Muscle layer of colon (tissue), 2 donors: ENCODE measurements at regions not wholly inside any gene's neighbourhood (a gene's known extent, or its start where the extent isn't known, plus 50 kb on each side); places are given as distances from the start of the nearest gene placed in this dataset.

Experiments
- H3K27ac ChIP-seq: one replicate; pipeline ENCODE4 v1.7.0; 2013; ENCODE audit warnings: low read depth, mild to moderate bottlenecking, low read length, moderate library complexity
- H3K27me3 ChIP-seq, 2 donors: one replicate each; pipeline ENCODE4 v1.7.0; 2013; ENCODE audit warnings: low read length in 2 of 2, mild to moderate bottlenecking in 2 of 2; ENCODE audit not compliant: insufficient read depth in 2 of 2, control insufficient read depth in 1 of 2
- H3K36me3 ChIP-seq: one replicate; pipeline ENCODE4 v1.7.0; 2013; ENCODE audit warnings: mild to moderate bottlenecking, low read length; ENCODE audit not compliant: insufficient read depth
- H3K4me1 ChIP-seq: one replicate; pipeline ENCODE4 v1.7.0; 2013; ENCODE audit warnings: mild to moderate bottlenecking, low read length; ENCODE audit not compliant: insufficient read depth
- H3K4me3 ChIP-seq, 2 donors: one replicate each; pipeline ENCODE4 v1.7.0; 2013; ENCODE audit warnings: low read length in 2 of 2, low read depth in 1 of 2, mild to moderate bottlenecking in 1 of 2, moderate library complexity in 1 of 2
- H3K9ac ChIP-seq: one replicate; pipeline ENCODE4 v1.7.0; 2013; ENCODE audit warnings: low read length
- H3K9me3 ChIP-seq: one replicate; pipeline ENCODE4 v1.7.0; 2013; ENCODE audit warnings: mild to moderate bottlenecking, low read length
- donor health status: abdominal sarcoma.
- donor health status: Adenocarcinoma of cecum.

DNA sequence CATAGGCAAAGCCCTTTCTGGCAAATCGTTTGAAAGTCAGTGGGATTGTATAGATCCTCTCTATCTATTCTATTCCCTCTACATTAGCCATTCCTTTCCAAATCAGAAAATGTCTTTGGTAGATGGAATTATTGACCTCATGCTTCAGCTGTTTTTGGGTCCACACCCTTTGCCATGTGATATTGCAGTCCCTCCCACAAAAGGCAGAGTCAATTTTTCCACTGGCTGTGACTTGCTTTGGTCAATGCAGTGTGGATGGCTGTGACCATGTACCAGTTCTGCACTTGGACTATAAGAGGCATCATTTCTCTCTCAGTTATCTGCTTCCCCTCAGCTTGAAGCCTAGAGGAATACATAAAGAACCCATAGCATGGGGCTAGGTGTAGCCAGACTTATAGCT lies 332.9 kb downstream of the PTEN start:
- Histone ChIP-seq H3K27me3 (no peaks in the 10 kb centered on the region), H3K4me1 (no peaks in the 10 kb centered on the region), H3K4me3 (no peak overlapping the region), H3K27ac (no peak overlapping the region), H3K36me3 (no peaks in the 10 kb centered on the region), H3K9me3 (no peaks in the 10 kb centered on the region), H3K9ac (no peak overlapping the region)

DNA sequence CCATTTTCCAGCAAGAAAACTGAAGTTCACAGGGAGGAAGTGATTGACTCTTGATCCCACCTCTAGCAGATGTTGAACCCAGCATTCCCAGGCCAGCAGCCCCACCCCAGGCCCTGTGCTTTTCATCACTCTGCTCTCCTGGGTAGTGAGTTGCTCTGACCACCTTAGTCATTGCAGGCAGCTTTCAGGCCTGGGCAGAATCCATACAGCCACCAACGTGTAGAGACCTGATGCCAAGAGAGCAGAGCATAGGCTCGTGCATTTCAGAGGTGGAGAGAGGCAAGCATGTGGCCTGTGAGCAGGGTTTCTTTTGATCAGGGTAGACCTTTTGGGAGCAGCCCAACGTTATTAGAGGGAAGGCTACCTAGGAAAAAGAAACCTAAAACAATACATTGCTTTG lies 334.6 kb downstream of the PTEN start:
- Histone ChIP-seq H3K36me3 (no peaks in the 10 kb centered on the region), H3K4me3 (no peak overlapping the region), H3K4me1 (no peaks in the 10 kb centered on the region), H3K27me3 (no peaks in the 10 kb centered on the region), H3K9me3 (no peaks in the 10 kb centered on the region), H3K27ac (no peak overlapping the region), H3K9ac (no peak overlapping the region)

DNA sequence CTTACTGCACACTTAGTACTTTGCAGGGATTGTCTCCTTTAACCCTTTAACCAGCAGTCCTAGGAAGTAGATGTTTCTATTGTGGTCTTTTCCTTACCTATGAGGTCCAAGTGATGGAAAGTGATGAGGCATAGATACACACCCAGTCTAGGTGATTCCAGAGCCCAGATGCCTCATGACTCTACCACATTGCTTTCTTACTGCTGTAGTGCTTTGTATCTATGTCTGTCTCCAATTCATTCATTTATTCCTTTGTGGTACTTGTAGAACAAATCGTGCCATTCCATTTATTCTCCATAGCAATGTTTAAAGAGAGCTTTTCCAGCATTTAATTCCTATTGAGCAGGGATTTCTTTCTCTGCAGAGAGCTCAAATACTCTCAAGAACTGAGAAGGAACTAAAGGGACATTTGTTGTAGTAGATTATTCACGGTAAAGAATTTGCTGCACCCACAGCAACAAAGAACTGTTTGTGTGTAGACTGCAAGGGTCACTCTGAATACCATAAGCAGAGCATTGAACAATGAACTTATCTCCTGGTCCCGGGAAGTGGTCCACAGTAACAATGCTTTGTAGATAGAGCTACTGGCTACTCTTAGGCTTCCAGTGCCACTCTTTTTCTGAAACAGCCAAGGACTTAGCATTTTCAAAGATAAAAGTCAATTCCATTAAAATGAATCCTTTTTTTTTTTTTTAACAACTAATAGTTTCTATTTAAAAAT lies 337.0 kb downstream of the PTEN start:
- no peak overlapping the region for H3K27ac ChIP-seq
- no peaks in the 10 kb centered on the region for H3K27me3 ChIP-seq
- H3K36me3 ChIP-seq: no peaks in the 10 kb centered on the region
- no peak overlapping the region for H3K9ac ChIP-seq
- H3K9me3 ChIP-seq: no peaks in the 10 kb centered on the region
- H3K4me3 ChIP-seq: no peak overlapping the region
- no peaks in the 10 kb centered on the region for H3K4me1 ChIP-seq

DNA sequence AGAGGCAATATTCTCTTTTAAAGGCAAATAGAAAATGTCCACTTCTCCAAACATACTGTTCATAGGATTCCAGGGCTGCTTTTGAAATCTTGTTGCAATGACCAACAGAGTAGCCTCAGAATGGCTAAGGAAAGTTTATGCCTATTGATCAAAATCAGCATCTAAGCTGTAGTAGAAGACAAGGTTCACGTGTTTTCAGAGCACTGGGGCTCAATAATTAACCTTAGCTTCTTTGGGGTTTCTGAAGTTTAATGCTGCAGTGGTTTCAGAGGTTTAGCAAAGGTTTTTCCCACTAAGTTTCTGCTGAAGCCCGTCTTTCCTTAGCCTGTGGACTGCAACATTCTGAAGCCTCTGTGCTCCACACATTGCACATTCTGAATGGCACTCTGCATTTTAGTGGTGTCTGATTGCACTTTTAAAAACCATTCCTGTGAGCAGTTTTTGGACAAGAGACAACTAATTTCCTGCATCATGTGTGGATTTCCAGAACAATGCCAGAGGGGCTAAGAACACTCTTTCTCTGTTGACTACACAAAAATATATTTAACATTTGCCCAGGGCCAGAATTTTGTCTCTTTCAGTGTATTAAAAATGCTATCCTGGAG lies 342.5 kb downstream of the PTEN start:
- Histone ChIP-seq H3K4me3 (no peak overlapping the region), H3K36me3 (no peaks in the 10 kb centered on the region), H3K9ac (no peak overlapping the region), H3K27me3 (no peaks in the 10 kb centered on the region), H3K27ac (no peak overlapping the region), H3K9me3 (no peaks in the 10 kb centered on the region), H3K4me1 (no peaks in the 10 kb centered on the region)

DNA sequence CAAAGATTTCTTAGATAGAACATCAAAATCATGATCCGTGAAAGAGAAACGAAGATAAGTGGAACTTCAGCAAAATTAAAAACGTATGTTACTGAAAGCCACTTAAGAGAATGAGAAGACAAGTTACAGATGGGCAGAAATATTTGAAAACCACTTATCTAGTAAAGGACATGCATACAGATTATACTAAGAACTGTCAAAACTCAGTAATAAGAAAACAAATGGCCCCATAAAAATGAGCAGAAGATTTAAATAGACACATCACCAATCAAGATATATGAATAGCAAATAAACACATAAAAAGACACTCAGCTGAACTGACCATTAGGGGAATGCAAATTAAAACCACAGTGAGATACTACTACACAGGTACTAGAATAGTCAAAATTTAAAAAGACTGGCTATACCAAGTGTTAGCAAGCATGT lies 343.7 kb downstream of the PTEN start:
- Histone ChIP-seq H3K4me1 (no peaks in the 10 kb centered on the region), H3K27me3 (no peaks in the 10 kb centered on the region), H3K4me3 (no peak overlapping the region), H3K9me3 (no peaks in the 10 kb centered on the region), H3K36me3 (no peaks in the 10 kb centered on the region), H3K27ac (no peak overlapping the region), H3K9ac (no peak overlapping the region)

DNA sequence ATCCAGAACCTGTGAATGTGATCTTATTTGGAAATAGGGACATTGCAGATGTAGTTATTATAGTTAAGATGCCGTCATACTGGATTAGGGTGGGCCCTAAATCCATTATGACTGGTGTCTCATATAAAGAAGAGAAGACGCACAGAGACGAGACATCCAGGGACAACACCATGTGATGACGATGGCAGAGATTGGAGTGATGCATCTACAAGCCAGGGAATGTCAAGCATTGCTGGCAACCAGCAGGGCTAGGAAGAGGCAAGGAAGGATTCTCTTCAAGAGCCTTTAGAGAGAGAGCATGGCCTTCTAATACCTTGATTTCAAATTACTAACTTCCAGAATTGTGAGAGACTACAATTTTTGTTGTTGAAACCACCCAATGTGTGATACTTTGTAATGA lies 345.8 kb downstream of the PTEN start:
- Histone ChIP-seq H3K36me3 (no peaks in the 10 kb centered on the region), H3K27ac (no peak overlapping the region), H3K27me3 (no peaks in the 10 kb centered on the region), H3K9me3 (no peaks in the 10 kb centered on the region), H3K4me1 (no peaks in the 10 kb centered on the region), H3K4me3 (no peak overlapping the region), H3K9ac (no peak overlapping the region)

DNA sequence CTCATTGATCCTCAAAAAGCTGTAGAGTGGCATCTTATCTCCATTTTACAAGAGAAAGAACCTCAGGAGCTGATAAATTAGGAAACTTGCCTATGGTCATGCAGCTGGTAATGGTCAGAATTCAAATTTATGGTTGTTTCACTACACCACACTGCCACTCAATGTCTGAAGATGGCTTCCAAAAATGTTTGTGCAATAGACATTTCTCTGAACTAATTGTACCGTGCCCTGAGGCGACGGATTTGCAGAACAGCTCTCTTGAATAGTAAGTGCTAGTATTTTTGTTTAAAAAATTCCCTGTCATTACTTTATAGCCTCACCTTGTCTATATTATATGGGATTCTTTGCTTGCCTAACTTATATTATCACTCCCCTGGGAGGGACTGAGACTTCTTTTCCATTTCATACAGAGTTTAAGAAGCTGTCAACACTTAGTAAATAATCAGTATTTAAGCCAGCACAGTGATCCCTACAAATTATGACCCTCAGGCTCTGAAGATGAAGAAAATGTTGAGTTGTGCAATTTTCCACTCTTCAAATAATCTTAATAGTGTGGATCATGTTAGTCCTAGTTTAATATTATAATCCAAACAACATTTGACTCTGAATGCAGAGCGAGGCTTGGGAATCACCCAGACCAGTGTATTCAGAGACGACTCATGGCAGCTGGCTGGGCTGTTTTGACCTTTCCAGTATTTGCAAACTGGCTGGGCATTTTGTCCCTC lies 346.6 kb downstream of the PTEN start:
- Histone ChIP-seq H3K9me3 (no peaks in the 10 kb centered on the region), H3K27ac (no peak overlapping the region), H3K4me1 (no peaks in the 10 kb centered on the region), H3K9ac (no peak overlapping the region), H3K4me3 (no peak overlapping the region), H3K36me3 (no peaks in the 10 kb centered on the region), H3K27me3 (no peaks in the 10 kb centered on the region)

DNA sequence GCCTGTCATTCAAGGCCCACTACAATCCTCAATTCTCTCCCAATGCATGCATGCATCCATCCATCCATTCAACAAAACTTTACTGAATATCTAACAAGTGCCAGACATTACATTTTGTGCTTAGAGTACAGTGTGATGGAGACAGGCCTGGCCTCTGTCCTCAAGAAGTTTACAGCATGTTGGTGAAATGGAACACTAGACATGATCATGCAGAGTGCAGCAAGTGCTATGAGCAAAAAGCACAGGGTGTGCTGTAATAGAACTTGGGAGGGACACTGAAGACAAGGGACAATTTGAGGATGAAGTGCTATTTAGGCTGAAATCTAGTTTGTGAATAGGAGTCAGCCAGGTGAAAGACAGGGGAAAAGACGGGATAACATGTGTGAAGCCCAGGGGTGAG lies 347.8 kb downstream of the PTEN start:
- Histone ChIP-seq H3K36me3 (no peaks in the 10 kb centered on the region), H3K27me3 (no peaks in the 10 kb centered on the region), H3K9me3 (no peaks in the 10 kb centered on the region), H3K27ac (no peak overlapping the region), H3K4me1 (no peaks in the 10 kb centered on the region), H3K4me3 (no peak overlapping the region), H3K9ac (no peak overlapping the region)

DNA sequence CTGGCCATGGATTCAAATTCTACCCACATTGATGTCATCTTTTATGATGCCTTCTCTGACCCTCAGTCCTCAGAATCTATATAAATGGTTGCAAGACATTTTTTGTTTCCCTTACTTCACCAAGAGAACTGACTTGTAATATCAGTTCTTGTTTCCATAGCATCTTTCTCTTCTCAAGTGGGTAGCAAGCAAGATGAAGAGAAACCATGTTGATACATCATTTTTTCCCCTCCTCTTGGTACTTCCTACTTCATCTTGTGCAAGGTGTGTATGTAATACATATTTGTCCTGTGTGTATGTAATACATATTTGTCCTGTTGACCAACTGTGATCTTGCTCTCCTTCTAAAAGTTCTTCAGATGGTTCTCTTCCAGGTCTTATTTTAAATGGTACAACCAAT lies 348.6 kb downstream of the PTEN start:
- no peak overlapping the region for H3K27ac ChIP-seq
- H3K4me1 ChIP-seq: no peaks in the 10 kb centered on the region
- H3K27me3 ChIP-seq: no peaks in the 10 kb centered on the region

DNA sequence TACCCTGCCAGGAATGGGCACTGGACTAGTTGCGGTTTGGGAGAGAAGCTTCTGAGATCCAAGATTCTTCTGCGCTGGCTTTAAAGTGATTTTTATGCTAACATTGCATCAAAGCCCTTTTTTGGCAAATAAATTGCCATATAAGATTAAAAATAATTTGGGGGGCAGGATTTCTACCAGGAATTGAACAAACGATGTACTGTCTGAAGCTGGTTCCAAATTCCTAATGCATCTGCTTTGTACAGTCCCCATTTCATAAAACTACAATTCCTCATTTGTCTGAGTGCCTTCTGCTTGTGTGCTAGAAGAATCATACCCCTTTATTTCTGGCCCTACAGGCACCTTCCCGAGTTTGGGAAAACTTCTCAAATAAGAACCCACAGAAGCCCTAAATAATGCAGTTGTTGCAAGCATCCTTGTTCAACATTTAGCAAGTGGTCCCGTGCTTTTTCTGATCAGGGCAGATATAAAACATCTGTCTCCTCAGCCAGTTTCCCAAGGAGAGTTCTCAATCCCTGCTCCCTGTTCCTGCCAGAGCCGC lies 349.7 kb downstream of the PTEN start:
- no peak overlapping the region for H3K9ac ChIP-seq
- no peak overlapping the region for H3K4me3 ChIP-seq
- H3K27ac ChIP-seq: no peak overlapping the region
- no peaks in the 10 kb centered on the region for H3K27me3 ChIP-seq
- H3K36me3 ChIP-seq: no peaks in the 10 kb centered on the region
- no peaks in the 10 kb centered on the region for H3K4me1 ChIP-seq
- H3K9me3 ChIP-seq: no peaks in the 10 kb centered on the region

More for the DNA sequence above, 348.6 kb downstream of the PTEN start:
- H3K9ac ChIP-seq: no peak overlapping the region
- no peaks in the 10 kb centered on the region for H3K36me3 ChIP-seq
- H3K4me3 ChIP-seq: no peak overlapping the region
- H3K9me3 ChIP-seq: no peaks in the 10 kb centered on the region

DNA sequence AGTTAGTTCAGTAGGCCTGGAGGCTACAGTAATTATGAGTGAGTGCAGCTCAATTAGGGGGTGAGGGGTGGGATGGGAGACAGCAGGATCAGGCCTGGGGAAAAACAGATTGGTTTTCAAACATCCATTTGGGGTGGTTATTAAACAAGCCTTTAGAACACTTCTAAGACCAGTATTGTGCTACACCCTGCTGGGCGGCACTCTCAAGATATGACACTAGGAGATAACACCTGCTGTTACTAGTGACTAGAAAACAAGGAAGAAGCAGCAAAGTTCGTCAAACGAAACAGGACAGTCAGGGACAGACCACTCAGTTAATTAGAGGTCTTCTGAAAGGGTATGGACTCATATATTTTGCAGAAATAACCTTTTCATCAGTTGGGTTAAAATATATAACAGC lies 353.6 kb downstream of the PTEN start:
- no peak overlapping the region for H3K27ac ChIP-seq
- H3K9ac ChIP-seq: no peak overlapping the region
- H3K36me3 ChIP-seq: no peaks in the 10 kb centered on the region
- H3K4me3 ChIP-seq: no peak overlapping the region
- no peaks in the 10 kb centered on the region for H3K4me1 ChIP-seq
- H3K27me3 ChIP-seq: no peaks in the 10 kb centered on the region
- no peaks in the 10 kb centered on the region for H3K9me3 ChIP-seq
